ENCODE measurements at regions not wholly inside any gene's neighbourhood (a gene's known extent, or its start where the extent isn't known, plus 50 kb on each side); places are given as distances from the start of the nearest gene placed in this dataset.

DNA sequence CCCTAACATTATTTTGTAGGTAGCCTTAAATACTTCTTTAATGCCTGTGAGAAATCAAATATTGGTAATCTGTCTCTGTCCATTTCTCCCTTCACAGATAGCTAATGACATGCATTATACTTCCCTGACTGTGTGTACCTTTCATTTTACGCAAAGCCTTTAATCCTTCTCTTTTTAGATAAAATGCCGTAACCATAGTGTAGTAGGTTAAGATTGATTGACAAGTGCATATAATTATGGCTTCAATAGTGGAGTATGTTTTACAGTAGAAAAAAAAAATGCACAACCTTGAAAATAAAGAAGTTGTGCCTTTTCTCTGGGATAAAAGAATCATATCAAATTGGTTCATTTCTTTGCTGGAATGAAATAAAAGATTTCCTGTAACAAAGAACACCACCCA is 559.6 kb upstream of the GRAMD2B start:
- in situ Hi-C loops (cut with HindIII; ENCODE audit: low pct_unique_long_range_greater_than_20kb, low sequenced_read_pairs) (no loop called here), intact Hi-C loops (cut with micrococcal nuclease; ENCODE audit: unreplicated experiment) (no loop called here)
- TF ChIP-seq, protein P1, sequence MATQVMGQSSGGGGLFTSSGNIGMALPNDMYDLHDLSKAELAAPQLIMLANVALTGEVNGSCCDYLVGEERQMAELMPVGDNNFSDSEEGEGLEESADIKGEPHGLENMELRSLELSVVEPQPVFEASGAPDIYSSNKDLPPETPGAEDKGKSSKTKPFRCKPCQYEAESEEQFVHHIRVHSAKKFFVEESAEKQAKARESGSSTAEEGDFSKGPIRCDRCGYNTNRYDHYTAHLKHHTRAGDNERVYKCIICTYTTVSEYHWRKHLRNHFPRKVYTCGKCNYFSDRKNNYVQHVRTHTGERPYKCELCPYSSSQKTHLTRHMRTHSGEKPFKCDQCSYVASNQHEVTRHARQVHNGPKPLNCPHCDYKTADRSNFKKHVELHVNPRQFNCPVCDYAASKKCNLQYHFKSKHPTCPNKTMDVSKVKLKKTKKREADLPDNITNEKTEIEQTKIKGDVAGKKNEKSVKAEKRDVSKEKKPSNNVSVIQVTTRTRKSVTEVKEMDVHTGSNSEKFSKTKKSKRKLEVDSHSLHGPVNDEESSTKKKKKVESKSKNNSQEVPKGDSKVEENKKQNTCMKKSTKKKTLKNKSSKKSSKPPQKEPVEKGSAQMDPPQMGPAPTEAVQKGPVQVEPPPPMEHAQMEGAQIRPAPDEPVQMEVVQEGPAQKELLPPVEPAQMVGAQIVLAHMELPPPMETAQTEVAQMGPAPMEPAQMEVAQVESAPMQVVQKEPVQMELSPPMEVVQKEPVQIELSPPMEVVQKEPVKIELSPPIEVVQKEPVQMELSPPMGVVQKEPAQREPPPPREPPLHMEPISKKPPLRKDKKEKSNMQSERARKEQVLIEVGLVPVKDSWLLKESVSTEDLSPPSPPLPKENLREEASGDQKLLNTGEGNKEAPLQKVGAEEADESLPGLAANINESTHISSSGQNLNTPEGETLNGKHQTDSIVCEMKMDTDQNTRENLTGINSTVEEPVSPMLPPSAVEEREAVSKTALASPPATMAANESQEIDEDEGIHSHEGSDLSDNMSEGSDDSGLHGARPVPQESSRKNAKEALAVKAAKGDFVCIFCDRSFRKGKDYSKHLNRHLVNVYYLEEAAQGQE (IDR thresholded peaks at IDR 0.05; ENCODE audit: insufficient read depth in 1 of 2, low read depth in 2 of 2, low read length in 1 of 2), result no peak
- TF ChIP-seq CTCF (IDR thresholded peaks at IDR 0.05), result no peak
- TF ChIP-seq POLR2AphosphoS5 (IDR thresholded peaks at IDR 0.05; ENCODE audit: low read depth, low read length), result no peak
- TF ChIP-seq TCF7L2 (IDR thresholded peaks at IDR 0.05; ENCODE audit: low read depth, low read length), result no peak
- TF ChIP-seq SIN3A (IDR thresholded peaks at IDR 0.05; ENCODE audit: borderline replicate concordance, insufficient read depth, low read depth, low read length), result no peak
- Histone ChIP-seq H3K27ac (ENCODE audit: low read length) (no peak overlapping the region), H3K4me3 (ENCODE audit: low read depth in 2 of 2, low read length in 2 of 2) (no peak overlapping the region), H3K4me1 (ENCODE audit: control insufficient read depth, insufficient read depth, low read length) (no peaks in the 10 kb centered on the region), H3K9me3 (ENCODE audit: control insufficient read depth, insufficient read depth, low read depth, low read length) (no peaks in the 10 kb centered on the region), H3K36me3 (ENCODE audit: control insufficient read depth, insufficient read depth, low read length) (no peaks in the 10 kb centered on the region), H3K27me3 (ENCODE audit: control insufficient read depth, insufficient read depth, low read length) (no peaks in the 10 kb centered on the region)
- POLR2A ChIA-PET, result no interaction called here
- DNase-seq (ENCODE audit: low read depth, low spot score) (no peak), ATAC-seq (no peak)
- CTCF ChIA-PET, result no interaction called here
- BruUV-seq (replicated peaks), result no TSS peak

GRCh38 chr5:125865166-125865815 is 557.9 kb upstream of the GRAMD2B start:
- intact Hi-C loops (cut with micrococcal nuclease; ENCODE audit: unreplicated experiment) (no loop called here), in situ Hi-C loops (cut with HindIII; ENCODE audit: low pct_unique_long_range_greater_than_20kb, low sequenced_read_pairs) (no loop called here)
- POLR2A ChIA-PET, result no interaction called here
- H3K9me3 ChIP-seq (ENCODE audit: control insufficient read depth, insufficient read depth, low read depth, low read length), result no peaks in the 10 kb centered on the region
- BruUV-seq (replicated peaks), result no TSS peak
- CTCF ChIA-PET, result no interaction called here
- H3K27ac ChIP-seq (ENCODE audit: low read length), result no peak overlapping the region
- DNase-seq (ENCODE audit: low read depth, low spot score) (no peak), ATAC-seq (no peak)
- no peaks in the 10 kb centered on the region for H3K27me3 ChIP-seq (ENCODE audit: control insufficient read depth, insufficient read depth, low read length)
- TF ChIP-seq CTCF (IDR thresholded peaks at IDR 0.05), result no peak
- TF ChIP-seq, protein P1 (IDR thresholded peaks at IDR 0.05; ENCODE audit: insufficient read depth in 1 of 2, low read depth in 2 of 2, low read length in 1 of 2), result no peak
- TF ChIP-seq POLR2AphosphoS5 (IDR thresholded peaks at IDR 0.05; ENCODE audit: low read depth, low read length), result no peak
- TF ChIP-seq TCF7L2 (IDR thresholded peaks at IDR 0.05; ENCODE audit: low read depth, low read length), result no peak
- TF ChIP-seq SIN3A (IDR thresholded peaks at IDR 0.05; ENCODE audit: borderline replicate concordance, insufficient read depth, low read depth, low read length), result no peak
- H3K36me3 ChIP-seq (ENCODE audit: control insufficient read depth, insufficient read depth, low read length), result no peaks in the 10 kb centered on the region
- H3K4me3 ChIP-seq (ENCODE audit: low read depth in 2 of 2, low read length in 2 of 2), result no peak overlapping the region
- no peaks in the 10 kb centered on the region for H3K4me1 ChIP-seq (ENCODE audit: control insufficient read depth, insufficient read depth, low read length)
